Loucy (cell line): ENCODE measurements at regions not wholly inside any gene's neighbourhood (a gene's known extent, or its start where the extent isn't known, plus 50 kb on each side); places are given as distances from the start of the nearest gene placed in this dataset.

ENCODE experiments used
- H2AFZ ChIP-seq: fragments of 200-600 bp; sonication (generic); 2 replicates; pipeline ENCODE4 v1.6.0; 2016; ENCODE audit warnings: antibody characterized with exemption, mild to moderate bottlenecking, low read length, moderate library complexity
- H3F3A ChIP-seq: fragments of 200-600 bp; 2 replicates; pipeline ENCODE4 v1.6.0; 2016; ENCODE audit warnings: antibody characterized with exemption, low read depth, mild to moderate bottlenecking
- H3K27me3 ChIP-seq: fragments of 200-600 bp; sonication (generic); 2 replicates; pipeline ENCODE4 v1.6.1; 2014; ENCODE audit warnings: low read length, mild to moderate bottlenecking; ENCODE audit not compliant: insufficient read depth, poor library complexity, severe bottlenecking
- H3K36me3 ChIP-seq: fragments of 200-600 bp; sonication (generic); 2 replicates; pipeline ENCODE4 v1.6.1; 2016; ENCODE audit warnings: low read length; ENCODE audit not compliant: insufficient read depth
- H3K4me1 ChIP-seq: fragments of 200-600 bp; sonication (generic); 2 replicates; pipeline ENCODE4 v1.5.1; 2014; ENCODE audit warnings: low read length, mild to moderate bottlenecking; ENCODE audit not compliant: insufficient read depth, poor library complexity, severe bottlenecking
- H3K4me2 ChIP-seq: fragments of 200-600 bp; sonication (generic); 2 replicates; pipeline ENCODE4 v1.6.0; 2014; ENCODE audit warnings: antibody characterized with exemption, low read length, low read depth, mild to moderate bottlenecking; ENCODE audit not compliant: poor library complexity, severe bottlenecking
- H3K4me3 ChIP-seq: fragments of 200-600 bp; sonication (generic); 2 replicates; pipeline ENCODE4 v1.5.1; 2014; ENCODE audit warnings: low read length, mild to moderate bottlenecking, mixed read lengths; ENCODE audit not compliant: poor library complexity, severe bottlenecking
- H3K79me2 ChIP-seq: fragments of 200-600 bp; sonication (generic); 2 replicates; pipeline ENCODE4 v1.6.1; 2014; ENCODE audit warnings: low read length; ENCODE audit not compliant: insufficient read depth
- H3K9ac ChIP-seq: fragments of 200-600 bp; sonication (generic); 2 replicates; pipeline ENCODE4 v1.6.0; 2014; ENCODE audit warnings: mild to moderate bottlenecking, low read depth, low read length, moderate library complexity; ENCODE audit not compliant: poor library complexity, severe bottlenecking
- H3K9me2 ChIP-seq: fragments of 200-600 bp; sonication (generic); replicated peaks from 2 replicates; pipeline ENCODE4 v1.6.1; 2016; ENCODE audit warnings: low read depth, low read length, mixed read lengths
- H3K9me3 ChIP-seq: fragments of 200-600 bp; sonication (generic); 2 replicates; pipeline ENCODE4 v1.6.1; 2014; ENCODE audit warnings: mild to moderate bottlenecking, antibody characterized with exemption, low read length, low read depth; ENCODE audit not compliant: insufficient read depth
- H4K20me1 ChIP-seq: fragments of 200-600 bp; sonication (generic); 2 replicates; pipeline ENCODE4 v1.6.0; 2014; ENCODE audit warnings: antibody characterized with exemption, low read length, mild to moderate bottlenecking; ENCODE audit not compliant: insufficient read depth, poor library complexity, severe bottlenecking
- CTCF ChIP-seq: fragments of 200-600 bp; sonication (generic); conservative IDR thresholded peaks from 2 replicates; pipeline ENCODE4 v1.5.1; 2014; ENCODE audit warnings: mild to moderate bottlenecking, antibody characterized with exemption, low read length
- EZH2phosphoT487 ChIP-seq: fragments of 200-600 bp; IDR thresholded peaks from 2 replicates; pipeline ENCODE4 v1.6.1; 2018; ENCODE audit warnings: antibody characterized with exemption, mild to moderate bottlenecking, moderate library complexity, borderline replicate concordance

GRCh38 chr1:189351960-189352359 lies 1125.7 kb downstream of the BRINP3 start:
- Histone ChIP-seq H3K4me3 (no peak overlapping the region), H4K20me1 (no peaks in the 10 kb centered on the region), H3K9me3 (no peaks in the 10 kb centered on the region), H3F3A (no peaks in the 10 kb centered on the region), H3K79me2 (no peaks in the 10 kb centered on the region), H2AFZ (no peak overlapping the region), H3K4me2 (no peak overlapping the region), H3K9me2 (no peaks in the 10 kb centered on the region), H3K36me3 (no peaks in the 10 kb centered on the region), H3K27me3 (no peaks in the 10 kb centered on the region), H3K4me1 (no peaks in the 10 kb centered on the region), H3K9ac (no peak overlapping the region)
- TF ChIP-seq CTCF (no peak), EZH2phosphoT487 (no peak)

DNA sequence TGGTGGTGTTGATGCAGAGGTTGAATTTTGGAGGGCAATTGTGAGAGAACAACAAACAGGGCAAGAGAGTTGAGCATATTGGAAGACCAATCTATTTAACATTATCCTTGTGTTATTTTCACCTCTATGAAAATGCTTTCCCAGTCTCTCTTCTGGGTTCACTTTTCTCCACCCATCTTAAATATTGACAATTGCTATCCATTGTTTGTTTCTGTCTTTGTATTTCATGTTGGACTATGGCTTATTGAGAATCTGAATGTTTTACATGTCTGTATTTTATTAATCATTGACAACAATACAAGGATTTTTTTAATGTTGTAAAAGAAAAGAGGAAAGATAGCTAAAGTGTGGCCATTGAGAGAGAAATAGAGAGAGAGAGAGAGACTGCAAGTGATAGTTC lies 1121.5 kb downstream of the BRINP3 start:
- H3K4me1 ChIP-seq: no peaks in the 10 kb centered on the region
- no peak overlapping the region for H3K4me3 ChIP-seq
- no peak overlapping the region for H2AFZ ChIP-seq
- no peaks in the 10 kb centered on the region for H3K9me3 ChIP-seq
- H3K79me2 ChIP-seq: no peaks in the 10 kb centered on the region
- H3K4me2 ChIP-seq: no peak overlapping the region
- no peaks in the 10 kb centered on the region for H3K9me2 ChIP-seq
- H3K27me3 ChIP-seq: no peaks in the 10 kb centered on the region
- H3K9ac ChIP-seq: no peak overlapping the region
- H3F3A ChIP-seq: no peaks in the 10 kb centered on the region
- no peaks in the 10 kb centered on the region for H3K36me3 ChIP-seq
- TF ChIP-seq CTCF (no peak), EZH2phosphoT487 (no peak)
- H4K20me1 ChIP-seq: no peaks in the 10 kb centered on the region

GRCh38 chr1:189357317-189357716 lies 1120.3 kb downstream of the BRINP3 start:
- H3K27me3 ChIP-seq: no peaks in the 10 kb centered on the region
- H4K20me1 ChIP-seq: no peaks in the 10 kb centered on the region
- H3K9ac ChIP-seq: no peak overlapping the region
- H3K36me3 ChIP-seq: no peaks in the 10 kb centered on the region
- TF ChIP-seq EZH2phosphoT487 (no peak), CTCF (no peak)
- H3K4me2 ChIP-seq: no peak overlapping the region
- H3K79me2 ChIP-seq: no peaks in the 10 kb centered on the region
- no peaks in the 10 kb centered on the region for H3K9me2 ChIP-seq
- no peaks in the 10 kb centered on the region for H3F3A ChIP-seq
- H3K9me3 ChIP-seq: no peaks in the 10 kb centered on the region
- H3K4me3 ChIP-seq: no peak overlapping the region
- no peaks in the 10 kb centered on the region for H3K4me1 ChIP-seq
- no peak overlapping the region for H2AFZ ChIP-seq
